HUES64 (cell line): ENCODE measurements at regions not wholly inside any gene's neighbourhood (a gene's known extent, or its start where the extent isn't known, plus 50 kb on each side); places are given as distances from the start of the nearest gene placed in this dataset.

ENCODE experiments used
- H3K27ac ChIP-seq: 2 replicates; pipeline ENCODE4 v1.7.0; 2013; ENCODE audit warnings: low read depth, low read length, inconsistent platforms
- H3K27me3 ChIP-seq: 2 replicates; pipeline ENCODE4 v1.6.1; 2013; ENCODE audit warnings: mild to moderate bottlenecking, low read length; ENCODE audit not compliant: insufficient read depth
- H3K36me3 ChIP-seq: 2 replicates; pipeline ENCODE4 v1.6.1; 2013; ENCODE audit warnings: mild to moderate bottlenecking, low read length; ENCODE audit not compliant: insufficient read depth
- H3K4me1 ChIP-seq: 2 replicates; pipeline ENCODE4 v1.6.1; 2013; ENCODE audit warnings: mild to moderate bottlenecking, low read length, moderate library complexity; ENCODE audit not compliant: insufficient read depth
- H3K4me3 ChIP-seq: 2 replicates; pipeline ENCODE4 v1.5.1; 2013; ENCODE audit warnings: mild to moderate bottlenecking, low read length, moderate library complexity
- H3K9ac ChIP-seq: 2 replicates; pipeline ENCODE4 v1.6.1; 2013; ENCODE audit warnings: mild to moderate bottlenecking, low read depth, low read length
- H3K9me3 ChIP-seq: 2 replicates; pipeline ENCODE4 v1.6.1; 2013; ENCODE audit warnings: low read depth, low read length; ENCODE audit not compliant: insufficient read depth
- WGBS: fragments of 150-250, 120-280 bp; methylation state at CpG from one replicate; pipeline ENCODE4 v1.1.7; 2013; ENCODE audit warnings: missing lambda C conversion rate; 5-methylcytosine and 5-hydroxymethylcytosine counted together

DNA sequence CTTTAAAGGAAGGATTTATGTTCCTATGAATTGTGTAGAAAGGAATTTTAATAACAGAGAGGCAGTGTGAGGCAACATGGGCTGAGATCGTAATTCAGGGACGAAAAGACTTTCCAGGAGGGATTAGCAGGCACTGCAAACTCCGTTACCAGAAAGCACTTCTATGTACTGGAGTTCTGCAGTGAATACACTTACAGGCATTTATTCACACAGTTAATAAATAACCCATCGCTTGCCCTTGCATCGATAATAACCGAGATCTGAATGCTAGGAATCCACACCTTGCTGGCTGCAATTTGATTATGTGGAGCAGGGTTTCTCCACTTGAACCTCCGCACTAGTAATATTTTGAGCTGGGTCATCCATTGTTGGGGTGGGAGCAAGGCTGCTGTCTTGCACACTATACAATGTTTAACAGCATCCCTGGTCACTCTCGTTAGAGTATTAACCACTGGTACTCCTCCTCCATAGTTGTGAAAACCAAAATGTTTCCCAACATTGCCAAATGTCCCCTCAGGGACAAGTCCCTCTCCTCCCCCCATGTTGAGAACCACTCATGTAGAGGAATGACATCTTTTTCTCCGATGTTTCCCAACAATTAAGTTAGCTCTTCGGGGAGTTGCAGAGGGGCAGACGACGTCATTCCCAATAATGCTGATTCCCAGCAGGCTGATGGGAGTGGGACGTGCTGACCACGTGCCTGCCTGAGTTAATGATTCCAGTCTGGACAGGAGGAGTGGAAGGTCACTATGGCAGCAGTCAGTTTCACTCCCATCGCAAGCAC lies 99.5 kb downstream of the SNX19 start:
- H3K9ac ChIP-seq: no peak overlapping the region
- no peaks in the 10 kb centered on the region for H3K36me3 ChIP-seq
- no peaks in the 10 kb centered on the region for H3K27me3 ChIP-seq
- H3K4me1 ChIP-seq: peaks cover 11% of the 10 kb centered on the region
- no peak overlapping the region for H3K27ac ChIP-seq
- WGBS: 87% methylated on average over 15 of the region's 15 CpGs
- H3K4me3 ChIP-seq: no peak overlapping the region
- H3K9me3 ChIP-seq: no peaks in the 10 kb centered on the region

DNA sequence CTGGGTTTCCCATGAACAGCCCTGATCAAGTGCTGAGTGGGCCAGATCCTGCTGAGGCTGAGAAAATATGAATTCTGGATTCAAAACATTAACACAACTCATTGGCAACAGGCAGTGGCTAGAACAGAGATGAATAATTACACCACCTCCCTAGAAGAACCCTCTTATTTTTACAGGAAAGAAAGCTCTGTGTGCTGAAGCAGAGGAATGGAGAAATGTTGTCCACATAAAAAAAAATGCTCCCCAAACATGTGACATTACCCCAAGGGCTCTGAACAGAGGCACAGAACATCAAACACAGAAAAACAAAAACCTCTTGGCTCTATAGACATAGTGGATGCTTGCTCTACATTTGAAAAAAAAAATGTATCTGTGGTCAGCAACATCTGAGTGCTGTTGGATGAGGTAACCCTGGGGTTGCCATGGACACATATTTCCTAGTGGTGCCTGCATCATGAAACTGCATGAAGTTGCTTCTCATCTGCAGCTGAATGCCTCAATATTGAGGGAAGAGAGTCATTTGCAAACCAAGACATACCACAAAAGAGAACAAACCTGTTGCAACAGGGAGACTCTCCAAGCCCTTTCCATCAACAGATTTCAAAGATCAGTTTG lies 98.8 kb downstream of the SNX19 start:
- peaks cover 11% of the 10 kb centered on the region for H3K4me1 ChIP-seq
- no peaks in the 10 kb centered on the region for H3K27me3 ChIP-seq
- H3K9me3 ChIP-seq: no peaks in the 10 kb centered on the region
- H3K36me3 ChIP-seq: no peaks in the 10 kb centered on the region
- H3K9ac ChIP-seq: no peak overlapping the region
- no peak overlapping the region for H3K4me3 ChIP-seq
- H3K27ac ChIP-seq: no peak overlapping the region

- Histone ChIP-seq H3K4me3 (no peak overlapping the region), H3K9me3 (no peaks in the 10 kb centered on the region), H3K4me1 (0 out of 2 replicates have a peak, but pooled peaks cover under 1% of the 10 kb centered on the region), H3K27me3 (no peaks in the 10 kb centered on the region), H3K36me3 (no peaks in the 10 kb centered on the region), H3K27ac (no peak overlapping the region), H3K9ac (no peak overlapping the region)
- 93% methylated on average over 6 of the region's 6 CpGs for WGBS
Measured at GRCh38 chr11:130819625-130820024, 96.7 kb downstream of the SNX19 start.
